Coronary artery (tissue), 2 donors: ENCODE measurements at regions not wholly inside any gene's neighbourhood (a gene's known extent, or its start where the extent isn't known, plus 50 kb on each side); places are given as distances from the start of the nearest gene placed in this dataset.

Source experiments
- DNase-seq: peaks from one replicate; pipeline ENCODE4 v3.0.0-alpha.2; 2017; ENCODE audit warnings: low spot score
- H3K27ac ChIP-seq, 2 donors: fragments of 200-600 bp; sonication (generic); one replicate each; pipeline ENCODE4 v1.5.1; 2016 to 2019
- H3K4me3 ChIP-seq: fragments of 200-600 bp; sonication (generic); 2 replicates; pipeline ENCODE4 v1.5.1; 2016; ENCODE audit warnings: mild to moderate bottlenecking, moderate library complexity
- TF ChIP-seq, protein P1 (sequence below): fragments of 200-600 bp; sonication (generic); IDR thresholded peaks from one replicate; pipeline ENCODE4 v1.5.1; 2019; ENCODE audit warnings: antibody characterized with exemption

GRCh38 chr5:57608542-57608941 is 125.9 kb upstream of the ACTBL2 start:
- no peak for DNase-seq
- Histone ChIP-seq H3K27ac (no peak overlapping the region), H3K4me3 (no peak overlapping the region)
- TF ChIP-seq, protein P1, sequence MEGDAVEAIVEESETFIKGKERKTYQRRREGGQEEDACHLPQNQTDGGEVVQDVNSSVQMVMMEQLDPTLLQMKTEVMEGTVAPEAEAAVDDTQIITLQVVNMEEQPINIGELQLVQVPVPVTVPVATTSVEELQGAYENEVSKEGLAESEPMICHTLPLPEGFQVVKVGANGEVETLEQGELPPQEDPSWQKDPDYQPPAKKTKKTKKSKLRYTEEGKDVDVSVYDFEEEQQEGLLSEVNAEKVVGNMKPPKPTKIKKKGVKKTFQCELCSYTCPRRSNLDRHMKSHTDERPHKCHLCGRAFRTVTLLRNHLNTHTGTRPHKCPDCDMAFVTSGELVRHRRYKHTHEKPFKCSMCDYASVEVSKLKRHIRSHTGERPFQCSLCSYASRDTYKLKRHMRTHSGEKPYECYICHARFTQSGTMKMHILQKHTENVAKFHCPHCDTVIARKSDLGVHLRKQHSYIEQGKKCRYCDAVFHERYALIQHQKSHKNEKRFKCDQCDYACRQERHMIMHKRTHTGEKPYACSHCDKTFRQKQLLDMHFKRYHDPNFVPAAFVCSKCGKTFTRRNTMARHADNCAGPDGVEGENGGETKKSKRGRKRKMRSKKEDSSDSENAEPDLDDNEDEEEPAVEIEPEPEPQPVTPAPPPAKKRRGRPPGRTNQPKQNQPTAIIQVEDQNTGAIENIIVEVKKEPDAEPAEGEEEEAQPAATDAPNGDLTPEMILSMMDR = no peak

- TF ChIP-seq, protein P1 = no peak
- no peak overlapping the region for H3K27ac ChIP-seq
- DNase-seq = no peak
- no peak overlapping the region for H3K4me3 ChIP-seq
Measured at GRCh38 chr5:57601996-57602395, 119.4 kb upstream of the ACTBL2 start.

- TF ChIP-seq, protein P1 = no peak
Measured at GRCh38 chr5:57600321-57600720, 117.7 kb upstream of the ACTBL2 start.

GRCh38 chr5:57598756-57599155 is 116.1 kb upstream of the ACTBL2 start:
- Histone ChIP-seq H3K27ac (no peak overlapping the region), H3K4me3 (no peak overlapping the region)
- DNase-seq = no peak
- TF ChIP-seq, protein P1 = no peak

More at GRCh38 chr5:57600321-57600720, 117.7 kb upstream of the ACTBL2 start:
- no peak overlapping the region for H3K4me3 ChIP-seq
- DNase-seq = no peak
- no peak overlapping the region for H3K27ac ChIP-seq

DNA sequence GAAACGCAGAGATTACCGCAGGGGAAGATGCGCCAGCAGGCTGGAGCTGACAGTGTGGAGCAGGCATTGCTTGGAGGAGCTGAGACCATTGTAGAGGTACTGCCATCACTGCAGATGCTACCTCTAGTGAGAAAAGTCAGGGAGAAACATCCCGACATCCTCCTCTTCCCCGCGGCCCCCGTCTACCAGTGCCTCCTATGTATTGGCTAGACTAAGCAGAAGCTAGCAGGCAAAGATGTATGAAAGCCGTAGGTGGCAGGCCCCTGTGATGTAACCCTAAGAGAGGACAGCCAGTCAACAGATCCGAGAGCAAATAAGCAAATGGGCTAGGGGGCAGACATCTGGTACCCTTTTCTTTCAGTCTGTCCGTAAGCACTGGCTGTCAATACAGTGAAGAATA is 115.5 kb upstream of the ACTBL2 start:
- no peak for DNase-seq
- Histone ChIP-seq H3K27ac (no peak overlapping the region), H3K4me3 (no peak overlapping the region)
- TF ChIP-seq, protein P1 = no peak

DNA sequence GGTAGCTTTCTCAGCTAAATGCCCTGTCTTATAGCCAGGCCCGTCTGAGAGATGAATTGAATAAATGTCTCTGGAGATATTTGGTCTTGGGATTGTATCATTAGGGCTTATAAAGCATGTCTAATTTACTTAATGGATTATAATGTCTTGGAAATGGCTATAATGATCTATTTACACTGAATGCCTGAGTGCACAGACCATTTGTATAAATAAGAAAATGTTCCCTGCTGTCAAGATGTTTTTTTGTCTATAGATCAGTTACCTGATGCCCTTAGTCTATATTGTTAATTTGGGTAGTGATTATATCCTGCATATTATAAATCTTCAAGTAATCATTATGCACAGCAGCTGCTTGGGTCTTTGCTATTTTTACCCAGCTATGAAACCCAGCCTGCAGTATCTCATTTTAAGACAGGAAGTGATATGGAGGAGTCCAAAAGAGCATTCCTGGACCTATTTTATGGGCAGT is 112.9 kb upstream of the ACTBL2 start:
- Histone ChIP-seq H3K27ac (no peak overlapping the region), H3K4me3 (no peak overlapping the region)
- no peak for DNase-seq
- TF ChIP-seq, protein P1 = no peak

GRCh38 chr5:57594436-57594835 is 111.8 kb upstream of the ACTBL2 start:
- no peak overlapping the region for H3K27ac ChIP-seq
- TF ChIP-seq, protein P1 = no peak
- no peak overlapping the region for H3K4me3 ChIP-seq
- no peak for DNase-seq
